A549 (cell line): ENCODE measurements at regions not wholly inside any gene's neighbourhood (a gene's known extent, or its start where the extent isn't known, plus 50 kb on each side); places are given as distances from the start of the nearest gene placed in this dataset.

ENCODE experiments used
- CEBPB ChIP-seq, 2 experiments: fragments of >200 bp in 1 of 2; sonication (Bioruptor Twin) in 1 of 2; formaldehyde crosslinking in 1 of 2; IDR thresholded peaks; 2 replicates each; pipeline ENCODE4 v1.6.1; 2012 to 2016
- CHD2 ChIP-seq: fragments of 150-350 bp; IDR thresholded peaks from 2 replicates; pipeline ENCODE4 v1.6.1; 2014; ENCODE audit warnings: low read length; ENCODE audit not compliant: partially characterized antibody
- MAFK ChIP-seq: fragments of 450-650 bp; IDR thresholded peaks from 2 replicates; pipeline ENCODE4 v1.6.1; 2014; ENCODE audit not compliant: partially characterized antibody
- POLR2A ChIP-seq: IDR thresholded peaks from 2 replicates; pipeline ENCODE4 v1.6.1; 2012; ENCODE audit warnings: mild to moderate bottlenecking, low read length
- RFX5 ChIP-seq: fragments of 450-650 bp; IDR thresholded peaks from 2 replicates; pipeline ENCODE4 v1.7.1; 2014; ENCODE audit warnings: antibody characterized with exemption, mild to moderate bottlenecking, moderate library complexity
- SMC3 ChIP-seq: fragments of >200 bp; sonication (Bioruptor Twin); formaldehyde crosslinking; IDR thresholded peaks from 3 replicates; pipeline ENCODE4 v1.6.1; 2018; ENCODE audit warnings: inconsistent platforms
- TF ChIP-seq, protein P1 (sequence below): fragments of >200 bp; sonication (Bioruptor Twin); formaldehyde crosslinking; IDR thresholded peaks from 3 replicates; pipeline ENCODE4 v1.5.1; 2016
- TF ChIP-seq, protein P2 (sequence below): IDR thresholded peaks from 2 replicates; pipeline ENCODE4 v1.6.1; 2012

DNA sequence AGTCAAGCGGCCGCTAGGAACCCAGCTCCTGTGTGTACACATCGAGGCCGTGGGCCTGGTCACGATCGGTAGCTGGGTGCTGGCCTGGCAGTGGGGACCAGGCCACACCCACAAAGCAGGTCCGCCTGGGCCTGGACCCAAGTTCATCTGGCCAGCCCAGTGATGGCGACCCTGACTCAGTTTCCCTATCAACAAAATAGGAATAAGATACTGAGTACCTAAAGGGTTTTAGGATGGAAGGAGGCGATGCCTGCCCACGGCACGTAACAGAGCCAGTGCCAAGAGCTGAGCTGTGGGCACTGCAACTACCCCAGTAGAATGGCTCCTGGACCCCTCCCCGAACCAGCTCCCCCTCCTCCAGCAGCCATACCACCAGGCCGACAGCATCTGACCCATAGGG, 243.5 kb upstream of the SGCG start:
- TF ChIP-seq, protein P1, sequence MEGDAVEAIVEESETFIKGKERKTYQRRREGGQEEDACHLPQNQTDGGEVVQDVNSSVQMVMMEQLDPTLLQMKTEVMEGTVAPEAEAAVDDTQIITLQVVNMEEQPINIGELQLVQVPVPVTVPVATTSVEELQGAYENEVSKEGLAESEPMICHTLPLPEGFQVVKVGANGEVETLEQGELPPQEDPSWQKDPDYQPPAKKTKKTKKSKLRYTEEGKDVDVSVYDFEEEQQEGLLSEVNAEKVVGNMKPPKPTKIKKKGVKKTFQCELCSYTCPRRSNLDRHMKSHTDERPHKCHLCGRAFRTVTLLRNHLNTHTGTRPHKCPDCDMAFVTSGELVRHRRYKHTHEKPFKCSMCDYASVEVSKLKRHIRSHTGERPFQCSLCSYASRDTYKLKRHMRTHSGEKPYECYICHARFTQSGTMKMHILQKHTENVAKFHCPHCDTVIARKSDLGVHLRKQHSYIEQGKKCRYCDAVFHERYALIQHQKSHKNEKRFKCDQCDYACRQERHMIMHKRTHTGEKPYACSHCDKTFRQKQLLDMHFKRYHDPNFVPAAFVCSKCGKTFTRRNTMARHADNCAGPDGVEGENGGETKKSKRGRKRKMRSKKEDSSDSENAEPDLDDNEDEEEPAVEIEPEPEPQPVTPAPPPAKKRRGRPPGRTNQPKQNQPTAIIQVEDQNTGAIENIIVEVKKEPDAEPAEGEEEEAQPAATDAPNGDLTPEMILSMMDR = no peak
- no peak for TF ChIP-seq MAFK
- TF ChIP-seq RFX5 = no peak
- TF ChIP-seq POLR2A = no peak
- no peak for TF ChIP-seq SMC3
- TF ChIP-seq, protein P2, sequence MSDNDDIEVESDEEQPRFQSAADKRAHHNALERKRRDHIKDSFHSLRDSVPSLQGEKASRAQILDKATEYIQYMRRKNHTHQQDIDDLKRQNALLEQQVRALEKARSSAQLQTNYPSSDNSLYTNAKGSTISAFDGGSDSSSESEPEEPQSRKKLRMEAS = no peak
- no peak for TF ChIP-seq CEBPB (IDR thresholded peaks at IDR 0.05)
- no peak for TF ChIP-seq CHD2
